HEK293 (cell line): ENCODE measurements at regions not wholly inside any gene's neighbourhood (a gene's known extent, or its start where the extent isn't known, plus 50 kb on each side); places are given as distances from the start of the nearest gene placed in this dataset.
A peak's percentile ranks its signal among the peaks of the same experiment; 100 is the strongest.

ENCODE experiments used
- CTCF ChIA-PET: fragments of 350-600 bp; formaldehyde crosslinking; extraction: SDS; loops from one replicate; lab custom pipeline; 2021; ENCODE audit warnings: antibody characterized with exemption; lab: Yijun Ruan, JAX
- POLR2A ChIA-PET: fragments of 300-600 bp; formaldehyde crosslinking; extraction: SDS; loops from one replicate; lab custom pipeline; 2020; ENCODE audit warnings: antibody characterized with exemption, inconsistent platforms; lab: Yijun Ruan, JAX
- H3K27ac ChIP-seq: fragments of 200-500 bp; sonication (Bioruptor generic); 2 replicates; pipeline ENCODE4 v1.5.1; 2014; ENCODE audit warnings: low read depth, low read length, control low read depth, inconsistent platforms; ENCODE audit errors: extremely low read depth
- H3K36me3 ChIP-seq, 2 experiments: fragments of 200-500 bp in 1 of 2; sonication (Bioruptor generic) in 1 of 2; 1 replicate in 1 of 2; 2 replicates in 1 of 2; pipeline ENCODE4 v1.5.1; 2014 to 2017; ENCODE audit warnings: inconsistent platforms in 2 of 2, low read length in 2 of 2; ENCODE audit not compliant: control insufficient read depth in 2 of 2, insufficient read depth in 1 of 2
- H3K4me1 ChIP-seq: fragments of 200-500 bp; sonication (Bioruptor generic); 2 replicates; pipeline ENCODE4 v1.5.1; 2014; ENCODE audit warnings: mild to moderate bottlenecking, low read length, inconsistent platforms; ENCODE audit not compliant: control insufficient read depth, insufficient read depth
- H3K4me3 ChIP-seq: 2 replicates; pipeline ENCODE4 v1.5.1; 2011; ENCODE audit warnings: low read depth, mild to moderate bottlenecking, control low read depth, low read length, moderate library complexity
- H3K9me3 ChIP-seq: fragments of 200-500 bp; sonication (Bioruptor generic); 2 replicates; pipeline ENCODE4 v1.5.1; 2014; ENCODE audit warnings: low read depth, low read length, inconsistent platforms; ENCODE audit not compliant: control insufficient read depth, insufficient read depth
- CTCF ChIP-seq: fragments of 450-650 bp; formaldehyde crosslinking; IDR thresholded peaks from 2 replicates; pipeline ENCODE4 v1.5.1; 2016; ENCODE audit warnings: missing biosample characterization, missing genetic modification characterization
- HIC1 ChIP-seq: fragments of 450-650 bp; formaldehyde crosslinking; IDR thresholded peaks from 2 replicates; pipeline ENCODE4 v1.5.1; 2016; ENCODE audit warnings: missing biosample characterization, missing genetic modification characterization
- IKZF3 ChIP-seq: fragments of 450-650 bp; IDR thresholded peaks from 2 replicates; pipeline ENCODE4 v1.5.0; 2018; ENCODE audit warnings: missing biosample characterization, mild to moderate bottlenecking, missing genetic modification characterization, moderate library complexity
- MYNN ChIP-seq: fragments of 450-650 bp; formaldehyde crosslinking; IDR thresholded peaks from 2 replicates; pipeline ENCODE4 v1.5.1; 2016; ENCODE audit warnings: missing biosample characterization, missing genetic modification characterization, borderline replicate concordance
- OSR2 ChIP-seq: fragments of 450-650 bp; formaldehyde crosslinking; IDR thresholded peaks from 2 replicates; pipeline ENCODE4 v1.5.1; 2016; ENCODE audit warnings: missing biosample characterization, missing genetic modification characterization
- PRDM6 ChIP-seq: fragments of 450-650 bp; formaldehyde crosslinking; IDR thresholded peaks from 2 replicates; pipeline ENCODE4 v1.5.1; 2017; ENCODE audit warnings: missing biosample characterization, missing genetic modification characterization
- SP3 ChIP-seq: fragments of 450-650 bp; formaldehyde crosslinking; IDR thresholded peaks from 2 replicates; pipeline ENCODE4 v1.5.1; 2016; ENCODE audit warnings: missing biosample characterization, missing genetic modification characterization
- YY1 ChIP-seq: fragments of 450-650 bp; formaldehyde crosslinking; IDR thresholded peaks from 2 replicates; pipeline ENCODE4 v1.5.1; 2018; ENCODE audit warnings: missing biosample characterization, missing genetic modification characterization
- ZFP69B ChIP-seq: fragments of 450-650 bp; formaldehyde crosslinking; IDR thresholded peaks from 2 replicates; pipeline ENCODE4 v1.5.1; 2016; ENCODE audit warnings: missing biosample characterization, missing genetic modification characterization
- ZNF112 ChIP-seq: fragments of 450-650 bp; formaldehyde crosslinking; IDR thresholded peaks from 2 replicates; pipeline ENCODE4 v1.5.0; 2017; ENCODE audit warnings: missing biosample characterization, missing genetic modification characterization
- ZNF132 ChIP-seq: fragments of 450-650 bp; formaldehyde crosslinking; IDR thresholded peaks from 2 replicates; pipeline ENCODE4 v1.5.1; 2017; ENCODE audit warnings: missing biosample characterization, missing genetic modification characterization, borderline replicate concordance
- ZNF140 ChIP-seq: fragments of 450-650 bp; formaldehyde crosslinking; IDR thresholded peaks from 2 replicates; pipeline ENCODE4 v1.5.1; 2016; ENCODE audit warnings: missing biosample characterization, missing genetic modification characterization
- ZNF175 ChIP-seq: fragments of 450-650 bp; formaldehyde crosslinking; IDR thresholded peaks from 2 replicates; pipeline ENCODE4 v1.5.1; 2016; ENCODE audit warnings: missing biosample characterization, missing genetic modification characterization
- ZNF214 ChIP-seq: fragments of 450-650 bp; formaldehyde crosslinking; IDR thresholded peaks from 2 replicates; pipeline ENCODE4 v1.5.1; 2017; ENCODE audit warnings: missing biosample characterization, mild to moderate bottlenecking, missing genetic modification characterization, borderline replicate concordance
- ZNF223 ChIP-seq: fragments of 450-650 bp; formaldehyde crosslinking; IDR thresholded peaks from 2 replicates; pipeline ENCODE4 v1.5.1; 2016; ENCODE audit warnings: missing biosample characterization, missing genetic modification characterization
- ZNF416 ChIP-seq: fragments of 450-650 bp; formaldehyde crosslinking; IDR thresholded peaks from 2 replicates; pipeline ENCODE4 v1.5.1; 2016; ENCODE audit warnings: missing biosample characterization, missing genetic modification characterization
- ZNF692 ChIP-seq: fragments of 450-650 bp; formaldehyde crosslinking; IDR thresholded peaks from 2 replicates; pipeline ENCODE4 v1.5.1; 2016; ENCODE audit warnings: missing biosample characterization, missing genetic modification characterization
- ZNF776 ChIP-seq: fragments of 450-650 bp; formaldehyde crosslinking; IDR thresholded peaks from 2 replicates; pipeline ENCODE4 v1.5.0; 2017; ENCODE audit warnings: missing biosample characterization, missing genetic modification characterization, borderline replicate concordance
- ZNF830 ChIP-seq: fragments of 450-650 bp; IDR thresholded peaks from 2 replicates; pipeline ENCODE4 v1.5.0; 2018; ENCODE audit warnings: missing biosample characterization, missing genetic modification characterization, low read depth, mild to moderate bottlenecking, moderate library complexity

- Histone ChIP-seq H3K4me3 (no peak overlapping the region), H3K36me3 (no peaks in the 10 kb centered on the region), H3K27ac (no peak overlapping the region), H3K4me1 (no peaks in the 10 kb centered on the region), H3K9me3 (no peaks in the 10 kb centered on the region)
- POLR2A ChIA-PET: no interaction called here
- TF ChIP-seq MYNN (tag by site-specific recombination) (no peak), ZNF214 (tag by site-specific recombination) (no peak), ZNF692 (no peak), ZNF132 (tag by site-specific recombination) (no peak), ZNF776 (no peak), HIC1 (tag by site-specific recombination) (no peak), ZNF830 (tag by site-specific recombination) (no peak), ZNF223 (tag by site-specific recombination) (no peak), IKZF3 (tag by site-specific recombination) (no peak)
- CTCF ChIA-PET: interaction anchor here (0.5 to 1.6 kb wide), 6 partner anchors 328 to 1228 kb away, joined by 3 to 7 read pairs (median 3); no protein-coding TSS in a partner anchor
These were observed 55.0 kb upstream of the CTLA4 start for GRCh38 chr2:203812294-203813221.

GRCh38 chr2:203813684-203814083, 53.9 kb upstream of the CTLA4 start:
- ChIA-PET CTCF (interaction anchor here (0.7 to 1.6 kb wide), 5 partner anchors 37 to 1230 kb away, joined by 3 to 7 read pairs (median 3); no protein-coding TSS in a partner anchor), POLR2A (no interaction called here)
- H3K36me3 ChIP-seq: no peaks in the 10 kb centered on the region
- no peak overlapping the region for H3K27ac ChIP-seq
- no peak for TF ChIP-seq ZNF112 (tag by site-specific recombination)
- no peak for TF ChIP-seq ZNF175
- TF ChIP-seq ZNF140 (tag by site-specific recombination): no peak
- H3K4me3 ChIP-seq: no peak overlapping the region
- no peaks in the 10 kb centered on the region for H3K9me3 ChIP-seq
- no peaks in the 10 kb centered on the region for H3K4me1 ChIP-seq

GRCh38 chr2:203814661-203815540, 52.7 kb upstream of the CTLA4 start:
- Histone ChIP-seq H3K27ac (no peak overlapping the region), H3K4me3 (no peak overlapping the region), H3K9me3 (no peaks in the 10 kb centered on the region), H3K4me1 (no peaks in the 10 kb centered on the region), H3K36me3 (no peaks in the 10 kb centered on the region)
- ChIA-PET CTCF (interaction anchor here (0.5 to 3.4 kb wide), 38 partner anchors 9 to 1579 kb away, joined by 3 to 29 read pairs (median 4); partner anchors contain the start of genes ABI2 and CYP20A1), POLR2A (interaction anchor here (0.6 kb wide), 1 partner anchor 306 kb away, joined by 5 read pairs; no protein-coding TSS in a partner anchor)
- TF ChIP-seq OSR2 (tag by site-specific recombination): no peak
- TF ChIP-seq PRDM6 (tag by site-specific recombination): no peak
- TF ChIP-seq SP3 (tag by site-specific recombination): no peak
- peak; percentile 60; the same call in 1 of the 2 replicates for TF ChIP-seq CTCF
- TF ChIP-seq ZFP69B: no peak
- 0 out of 2 replicates have a peak, but pooled peaks have one; percentile 15 for TF ChIP-seq YY1
- no peak for TF ChIP-seq ZNF416 (tag by site-specific recombination)
